ENCODE measurements at regions not wholly inside any gene's neighbourhood (a gene's known extent, or its start where the extent isn't known, plus 50 kb on each side); places are given as distances from the start of the nearest gene placed in this dataset.
"Not testable (repeated sequence)": the region's sequence is repeated elsewhere in the genome, so short reads cannot be mapped to it uniquely, and the experiment has no call there.

DNA sequence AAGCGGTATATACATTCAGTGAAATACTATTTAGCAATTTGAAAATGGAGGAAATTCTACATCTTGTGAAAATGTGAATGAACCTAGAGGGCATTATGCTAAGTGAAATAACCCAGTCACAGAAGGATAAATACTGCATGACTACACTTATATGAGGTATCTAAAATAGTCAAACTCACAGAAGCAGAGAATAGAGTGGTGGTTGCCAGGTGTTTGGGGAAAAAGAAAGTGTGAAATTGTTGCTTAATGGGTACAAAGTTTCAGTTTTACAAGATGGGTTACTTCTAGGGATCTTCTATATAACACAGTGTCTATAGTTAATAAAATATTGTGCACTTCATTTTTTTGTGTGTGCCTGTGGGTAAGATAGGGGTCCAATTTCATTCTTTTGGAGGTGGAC lies 1152.0 kb downstream of the EPHA7 start:
- DNase-seq = no peak

DNA sequence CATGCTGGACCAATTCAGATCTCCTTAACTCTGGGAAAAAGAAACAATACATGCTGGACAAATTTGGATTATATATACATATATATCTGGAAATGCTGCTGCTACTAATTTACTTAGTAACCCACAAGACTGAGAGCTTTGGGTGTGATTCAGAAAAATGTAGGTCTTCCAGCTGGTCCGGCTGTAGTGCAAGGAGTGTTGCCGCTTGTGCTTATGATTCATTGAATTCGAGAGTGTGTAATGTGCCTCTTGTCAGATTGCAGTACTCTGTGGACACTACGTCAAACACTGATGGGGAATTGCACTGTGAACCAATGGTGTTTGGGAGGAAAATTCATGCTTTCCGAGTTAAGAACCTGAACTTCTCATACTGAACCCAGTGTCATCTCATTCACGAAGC lies 1155.5 kb downstream of the EPHA7 start:
- no peak for DNase-seq

GRCh38 chr6:92259171-92259570 lies 1160.2 kb downstream of the EPHA7 start:
- DNase-seq = no peak

DNA sequence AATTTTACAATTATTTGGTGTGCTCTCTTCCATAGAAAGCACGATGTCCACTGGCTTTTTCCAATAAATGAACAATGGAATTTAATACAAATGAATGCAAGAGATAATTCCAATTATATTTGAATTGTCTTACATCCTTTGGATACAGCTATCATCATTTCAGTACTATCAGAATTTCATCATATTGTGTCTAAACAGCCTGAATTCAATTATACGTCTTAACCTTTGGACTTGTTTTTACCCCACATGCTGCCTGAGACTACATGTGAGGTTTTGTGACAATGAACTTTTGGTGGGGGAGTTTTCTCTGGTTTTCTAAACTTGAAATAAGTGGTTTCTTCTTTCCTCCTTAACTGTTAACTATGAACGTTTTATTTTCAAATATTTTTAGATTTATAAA lies 1176.0 kb downstream of the EPHA7 start:
- no peak for DNase-seq

GRCh38 chr6:92231171-92231701 lies 1188.1 kb downstream of the EPHA7 start:
- DNase-seq = no peak

DNA sequence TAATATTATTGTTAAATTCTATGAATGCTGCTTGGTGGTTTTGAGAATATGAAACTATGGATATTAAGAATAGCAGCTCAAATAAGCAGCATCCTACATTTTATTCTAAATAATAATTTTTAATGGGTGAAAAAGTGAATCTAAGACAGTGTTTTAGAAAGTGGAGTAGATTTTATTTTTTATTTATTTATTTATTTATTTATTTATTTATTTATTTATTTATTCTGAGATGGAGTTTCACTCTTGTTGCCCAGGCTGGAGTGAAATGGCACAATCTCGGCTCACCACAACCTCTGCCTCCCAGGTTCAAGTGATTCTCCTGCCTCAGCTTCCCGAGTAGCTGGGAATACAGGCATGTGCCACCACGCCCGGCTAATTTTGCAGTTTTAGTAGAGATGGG lies 1199.4 kb downstream of the EPHA7 start:
- DNase-seq = not testable (repeated sequence)

DNA sequence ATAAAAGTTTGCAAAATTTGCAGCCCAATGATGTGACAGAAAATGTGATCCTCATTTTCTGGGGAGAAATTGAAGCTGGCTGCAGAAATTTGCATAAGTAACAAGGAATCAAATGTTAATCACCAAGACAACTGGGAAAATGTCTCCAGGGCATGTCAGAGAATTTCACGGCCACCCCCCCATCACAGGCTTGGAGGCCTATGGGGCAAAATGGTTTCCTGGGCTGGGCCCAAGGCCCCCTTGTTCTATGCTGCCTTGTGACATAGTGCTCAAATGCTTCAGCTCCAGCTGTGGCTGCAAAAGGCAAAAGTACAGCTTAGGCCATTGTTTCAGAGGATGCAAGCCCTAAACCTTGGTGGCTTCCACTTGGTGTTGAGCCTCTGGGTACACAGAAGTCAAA lies 1202.6 kb downstream of the EPHA7 start:
- DNase-seq = no peak

DNA sequence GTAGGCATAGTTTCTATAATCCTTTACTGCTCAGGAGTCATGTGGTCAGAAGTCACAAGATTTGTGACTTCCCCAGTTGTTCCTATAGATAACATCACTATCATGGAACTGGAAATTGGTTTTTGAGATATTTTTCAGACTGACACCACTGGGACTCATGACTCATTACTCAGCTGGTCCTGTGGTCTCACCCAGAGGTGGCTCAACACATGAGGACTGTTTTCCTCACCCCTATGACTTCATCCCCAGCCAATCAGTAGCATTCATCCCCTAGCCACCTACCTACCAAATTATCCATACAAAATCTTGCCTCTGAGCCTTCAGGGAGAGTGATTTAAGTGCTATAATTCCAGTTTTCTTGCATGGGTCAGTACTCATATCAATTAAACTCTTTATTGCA lies 1217.7 kb downstream of the EPHA7 start:
- no peak for DNase-seq

- no peak for DNase-seq
These were observed 1223.0 kb downstream of the EPHA7 start for GRCh38 chr6:92196325-92196724.

- DNase-seq = no peak
These were observed 1223.6 kb downstream of the EPHA7 start for GRCh38 chr6:92195796-92196195.

DNA sequence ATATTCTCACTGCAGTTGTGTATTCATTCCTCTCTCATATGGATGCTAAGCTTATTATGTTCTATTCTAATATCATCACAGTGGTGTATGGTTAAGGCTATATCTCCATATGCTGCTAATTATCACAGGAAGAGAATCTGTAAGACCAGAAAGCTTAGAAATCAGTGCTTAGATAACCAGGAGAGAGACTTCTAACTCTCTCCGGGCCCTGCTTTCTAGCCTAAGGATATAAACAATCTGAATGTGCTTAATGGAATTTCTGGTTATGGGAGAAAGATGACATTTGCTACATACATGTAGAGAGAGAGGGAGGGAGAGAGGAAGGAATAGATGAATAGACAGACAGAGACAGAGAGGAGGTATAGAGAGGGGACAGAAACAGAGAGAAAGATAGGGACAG lies 1231.3 kb downstream of the EPHA7 start:
- no peak for DNase-seq

DNA sequence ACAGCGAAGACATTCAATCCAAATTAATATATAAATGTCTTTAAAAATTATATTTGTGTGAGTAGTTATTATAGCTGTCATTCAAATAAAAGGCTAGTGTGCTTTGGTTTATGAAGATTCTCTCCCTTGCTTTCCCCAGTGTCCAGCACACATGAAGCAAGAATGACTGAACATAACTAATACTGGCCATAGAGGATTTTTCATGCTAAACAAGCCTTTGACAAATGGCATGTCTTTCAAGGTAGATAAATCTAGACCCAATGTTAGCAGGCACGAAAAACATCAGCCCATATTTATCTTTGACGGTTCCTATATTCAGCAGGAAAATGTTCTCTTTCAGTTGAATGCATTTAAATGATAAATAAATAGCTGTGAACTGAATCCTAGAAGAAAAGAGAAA lies 1234.4 kb downstream of the EPHA7 start:
- DNase-seq = no peak

GRCh38 chr6:92181347-92181746 lies 1238.0 kb downstream of the EPHA7 start:
- DNase-seq = no peak

DNA sequence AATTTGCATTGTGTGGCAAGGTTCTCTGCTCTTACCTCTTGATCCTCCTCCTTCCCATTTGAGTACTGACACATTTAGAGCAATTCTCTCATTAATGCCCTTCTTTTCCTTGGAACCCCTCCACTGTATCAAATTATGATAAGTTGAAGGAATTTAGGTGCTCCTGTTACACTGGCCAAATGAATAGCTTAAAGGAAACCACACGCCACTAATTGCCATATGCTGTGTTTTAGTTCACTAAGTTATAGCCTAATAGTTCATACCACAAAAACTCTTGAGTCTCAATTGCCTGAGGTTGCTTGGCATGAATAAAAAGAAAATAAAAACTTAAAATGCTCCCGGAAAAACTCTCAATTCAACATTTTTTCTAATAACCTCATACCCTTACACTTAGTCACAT lies 1239.3 kb downstream of the EPHA7 start:
- no peak for DNase-seq

- no peak for DNase-seq
These were observed 1242.7 kb downstream of the EPHA7 start for GRCh38 chr6:92176666-92177065.

DNA sequence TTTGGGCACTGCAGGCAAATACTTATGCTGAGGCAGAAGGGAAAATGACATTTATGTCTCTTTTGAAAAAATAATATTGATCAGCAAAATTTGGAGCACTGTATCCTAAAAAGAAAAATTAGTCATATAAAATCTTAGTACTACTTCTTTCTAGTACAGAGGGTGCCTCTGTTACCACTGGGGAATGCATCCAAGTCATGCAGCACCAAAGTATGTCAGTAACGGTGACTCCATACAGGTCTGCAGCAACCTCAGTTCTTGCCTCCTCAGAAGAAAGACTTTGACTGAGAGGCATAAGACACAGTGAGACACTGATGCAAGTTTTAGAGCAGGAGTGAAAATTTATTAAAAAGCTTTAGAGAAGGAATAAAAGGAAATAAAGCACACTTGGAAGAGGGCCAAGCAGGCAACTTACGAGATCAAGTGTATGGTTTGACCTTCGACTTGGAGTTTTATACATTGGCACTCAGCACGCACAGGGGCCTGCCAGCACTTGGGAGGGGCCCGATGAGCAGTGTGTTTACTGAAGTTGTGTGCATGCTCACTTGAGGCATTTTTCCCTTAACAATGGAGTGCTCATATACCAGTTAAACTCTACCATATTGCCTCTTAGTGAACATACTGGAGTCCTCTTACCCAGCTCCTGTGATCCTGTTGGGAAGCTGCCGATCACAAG lies 1244.8 kb downstream of the EPHA7 start:
- DNase-seq = no peak

GRCh38 chr6:92169506-92169905 lies 1249.9 kb downstream of the EPHA7 start:
- no peak for DNase-seq

GRCh38 chr6:92166666-92167065 lies 1252.7 kb downstream of the EPHA7 start:
- DNase-seq = no peak

DNA sequence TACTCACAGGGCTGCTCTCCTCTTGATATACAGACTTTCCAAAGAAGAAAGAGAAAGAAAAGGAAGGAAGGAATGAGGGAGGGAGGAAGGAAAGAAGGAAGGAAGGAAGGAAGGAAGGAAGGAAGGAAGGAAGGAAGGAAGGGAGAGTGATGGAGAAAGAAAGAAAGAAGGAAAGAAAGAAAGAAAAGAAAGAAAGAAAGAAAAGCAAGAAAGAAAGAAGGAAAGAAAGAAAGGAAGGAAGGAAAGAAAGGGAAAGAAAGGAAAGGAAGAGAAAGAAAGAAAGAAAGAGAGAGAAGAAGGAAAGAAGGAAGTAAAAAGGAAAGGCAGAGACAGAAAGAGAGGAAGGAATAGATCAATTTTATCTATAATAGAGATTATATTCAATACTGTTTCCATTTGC lies 1257.4 kb downstream of the EPHA7 start:
- no peak for DNase-seq

GRCh38 chr6:92160226-92160625 lies 1259.1 kb downstream of the EPHA7 start:
- no peak for DNase-seq

DNA sequence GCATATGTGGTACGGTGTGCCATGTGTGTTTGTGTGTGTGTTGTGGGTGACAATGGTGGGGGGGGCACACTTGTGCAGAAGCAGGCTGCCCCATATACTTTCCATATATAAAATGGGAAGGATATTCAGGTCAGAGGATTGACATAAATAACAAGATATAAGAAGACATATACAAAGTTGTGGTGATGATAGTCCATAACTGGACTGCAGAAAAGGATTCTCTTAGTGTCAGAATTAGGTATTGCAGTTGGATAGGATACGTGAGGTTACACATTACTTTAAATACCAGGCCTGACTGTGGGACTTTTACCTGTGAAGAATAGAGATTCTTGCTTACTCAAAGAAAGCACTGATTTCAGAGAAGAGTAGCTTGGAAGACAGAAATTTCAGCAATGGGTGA lies 1260.3 kb downstream of the EPHA7 start:
- no peak for DNase-seq

DNA sequence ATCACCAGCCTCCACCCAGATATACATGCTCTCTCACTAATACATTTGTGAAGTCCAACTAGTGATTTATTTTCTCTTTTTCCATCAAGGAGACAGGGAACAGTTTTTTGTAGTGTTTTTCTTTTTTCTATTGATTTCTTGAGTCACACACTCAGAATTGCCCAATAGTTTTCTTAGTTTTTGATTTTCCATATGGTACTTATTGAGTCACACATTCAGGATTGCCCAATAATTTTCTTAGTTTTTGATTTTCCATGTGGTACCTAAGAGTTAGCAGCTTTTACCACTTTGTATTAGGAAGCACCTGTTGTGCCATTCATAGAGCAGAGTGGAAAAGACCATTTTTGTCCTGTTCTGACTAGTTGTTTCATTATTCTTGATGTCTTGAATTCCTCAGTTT lies 1268.8 kb downstream of the EPHA7 start:
- no peak for DNase-seq

GRCh38 chr6:92147246-92147645 lies 1272.1 kb downstream of the EPHA7 start:
- no peak for DNase-seq

GRCh38 chr6:92139601-92140000 lies 1279.8 kb downstream of the EPHA7 start:
- no peak for DNase-seq

DNA sequence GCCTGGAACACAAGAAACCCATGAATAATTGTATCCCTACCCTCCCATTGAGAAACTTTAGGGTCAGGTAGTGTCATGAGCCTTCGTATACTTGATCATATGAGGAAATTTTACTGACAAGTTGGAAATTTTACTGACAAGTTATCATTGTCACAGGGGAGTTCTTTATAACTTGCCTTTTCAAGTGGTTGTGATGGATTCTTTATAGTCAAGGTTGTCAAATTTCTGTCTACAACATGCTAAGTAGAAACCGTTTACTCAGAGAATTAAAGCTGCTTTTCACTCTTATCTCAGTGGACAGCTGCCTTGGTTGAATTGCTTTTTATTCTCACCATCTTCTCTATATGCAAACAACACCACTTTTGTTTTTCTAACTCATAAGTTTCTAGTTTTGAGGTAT lies 1286.4 kb downstream of the EPHA7 start:
- no peak for DNase-seq
